IMR-90 (cell line): ENCODE measurements at regions not wholly inside any gene's neighbourhood (a gene's known extent, or its start where the extent isn't known, plus 50 kb on each side); places are given as distances from the start of the nearest gene placed in this dataset.

ENCODE experiments used
- ATAC-seq: fragments of 200-7000 bp; cut with Tn5 transposase; 2 replicates; pipeline ENCODE4 v1.9.1; 2020; ENCODE audit warnings: low read depth, mild to moderate bottlenecking, moderate library complexity
- BruUV-seq: library from RNA; stranded (reverse); fragments of 400-500 nt; replicated peaks from 2 replicates; lab custom pipeline; 2021; lab: Mats Ljungman, UMichigan
- CTCF ChIA-PET: fragments of 300-600 bp; formaldehyde crosslinking; extraction: SDS; loops from one replicate; lab custom pipeline; 2021; ENCODE audit warnings: antibody characterized with exemption; lab: Yijun Ruan, JAX
- POLR2A ChIA-PET: fragments of 300-600 bp; sonication (Branson Sonifier 250); formaldehyde crosslinking; loops from one replicate; lab custom pipeline; 2022; ENCODE audit warnings: antibody characterized with exemption; ENCODE audit not compliant: unreplicated experiment; lab: Charles Lee
- DNase-seq: peaks from one replicate; pipeline ENCODE4 v3.0.0; 2013
- H2AFZ ChIP-seq: replicated peaks from 2 replicates; pipeline ENCODE3; 2013; ENCODE audit warnings: low read length, mild to moderate bottlenecking; ENCODE audit not compliant: poor library complexity
- H2AK5ac ChIP-seq: 2 replicates; pipeline ENCODE4 v1.6.1; 2013; ENCODE audit warnings: low read depth, low read length, inconsistent platforms
- H2AK9ac ChIP-seq: replicated peaks from 2 replicates; pipeline ENCODE3; 2013; ENCODE audit warnings: mild to moderate bottlenecking, low read depth, low read length, moderate library complexity; ENCODE audit not compliant: poor library complexity
- H2BK120ac ChIP-seq: 2 replicates; pipeline ENCODE4 v1.6.1; 2013; ENCODE audit warnings: low read depth, low read length, inconsistent platforms
- H2BK15ac ChIP-seq: 3 replicates; pipeline ENCODE4 v1.6.1; 2013; ENCODE audit warnings: low read depth, low read length, inconsistent platforms
- H2BK20ac ChIP-seq: 2 replicates; pipeline ENCODE4 v1.6.1; 2013; ENCODE audit warnings: low read depth, mild to moderate bottlenecking, inconsistent platforms, low read length, moderate library complexity
- H2BK5ac ChIP-seq: 2 replicates; pipeline ENCODE4 v1.6.1; 2013; ENCODE audit warnings: mild to moderate bottlenecking, low read depth, low read length, inconsistent platforms; ENCODE audit not compliant: poor library complexity, severe bottlenecking
- H3K14ac ChIP-seq: replicated peaks from 2 replicates; pipeline ENCODE4 v1.6.1; 2013; ENCODE audit warnings: low read depth, low read length, inconsistent platforms
- H3K18ac ChIP-seq: 2 replicates; pipeline ENCODE4 v1.6.1; 2013; ENCODE audit warnings: low read depth, low read length, control low read depth
- H3K23ac ChIP-seq: 2 replicates; pipeline ENCODE4 v1.6.1; 2013; ENCODE audit warnings: low read depth, low read length, inconsistent platforms
- H3K27ac ChIP-seq: 2 replicates; pipeline ENCODE4 v1.5.1; 2013; ENCODE audit warnings: mild to moderate bottlenecking, control low read depth, low read length; ENCODE audit not compliant: insufficient read depth
- H3K27me3 ChIP-seq: 2 replicates; pipeline ENCODE4 v1.6.1; 2013; ENCODE audit warnings: low read length; ENCODE audit not compliant: control insufficient read depth, insufficient read depth
- H3K36me3 ChIP-seq: 2 replicates; pipeline ENCODE4 v1.6.1; 2013; ENCODE audit warnings: low read length, mixed read lengths; ENCODE audit not compliant: control insufficient read depth, insufficient read depth
- H3K4ac ChIP-seq: 2 replicates; pipeline ENCODE4 v1.6.1; 2013; ENCODE audit warnings: low read depth, low read length, inconsistent platforms
- H3K4me1 ChIP-seq: 2 replicates; pipeline ENCODE4 v1.6.1; 2013; ENCODE audit warnings: low read length, mixed read lengths; ENCODE audit not compliant: control insufficient read depth, insufficient read depth
- H3K4me2 ChIP-seq: 2 replicates; pipeline ENCODE4 v1.6.1; 2013; ENCODE audit warnings: low read depth, mild to moderate bottlenecking, control low read depth, low read length, moderate library complexity
- H3K4me3 ChIP-seq: 2 replicates; pipeline ENCODE4 v1.5.1; 2013; ENCODE audit warnings: low read depth, mild to moderate bottlenecking, control low read depth, low read length, moderate library complexity; ENCODE audit not compliant: insufficient read depth
- H3K56ac ChIP-seq: 2 replicates; pipeline ENCODE4 v1.6.1; 2013; ENCODE audit warnings: low read length, inconsistent platforms; ENCODE audit not compliant: insufficient read depth; ENCODE audit errors: extremely low read depth
- H3K79me1 ChIP-seq, 2 experiments: 2 replicates each; pipeline ENCODE4 v1.6.1; 2013; ENCODE audit warnings: low read length in 2 of 2, inconsistent platforms in 1 of 2, low read depth in 1 of 2
- H3K9ac ChIP-seq: 2 replicates; pipeline ENCODE4 v1.6.1; 2013; ENCODE audit warnings: low read depth, low read length, control low read depth
- H3K9me1 ChIP-seq: 2 replicates; pipeline ENCODE4 v1.6.1; 2013; ENCODE audit warnings: low read length, inconsistent platforms; ENCODE audit not compliant: insufficient read depth
- H3K9me3 ChIP-seq: 2 replicates; pipeline ENCODE4 v1.6.1; 2013; ENCODE audit warnings: low read length; ENCODE audit not compliant: control insufficient read depth, insufficient read depth
- H4K20me1 ChIP-seq: 2 replicates; pipeline ENCODE4 v1.6.1; 2013; ENCODE audit warnings: low read length, inconsistent platforms; ENCODE audit not compliant: insufficient read depth
- H4K5ac ChIP-seq: 2 replicates; pipeline ENCODE4 v1.6.1; 2013; ENCODE audit warnings: mild to moderate bottlenecking, low read depth, low read length, control low read depth
- H4K8ac ChIP-seq, 2 experiments: 2 replicates each; pipeline ENCODE4 v1.6.1; 2013; ENCODE audit warnings: low read depth in 2 of 2, low read length in 2 of 2, control low read depth in 1 of 2, inconsistent platforms in 1 of 2
- H4K91ac ChIP-seq: 2 replicates; pipeline ENCODE4 v1.6.1; 2013; ENCODE audit warnings: low read depth, low read length, inconsistent platforms; ENCODE audit not compliant: insufficient read depth
- BHLHE40 ChIP-seq: fragments of 150-350 bp; IDR thresholded peaks from 2 replicates; pipeline ENCODE4 v1.6.1; 2016; ENCODE audit warnings: mild to moderate bottlenecking, low read depth, low read length
- CHD1 ChIP-seq: IDR thresholded peaks from 2 replicates; pipeline ENCODE4 v1.6.1; 2012; ENCODE audit warnings: low read depth, low read length, improper control_type of control experiment
- FOS ChIP-seq: fragments of 150-350 bp; IDR thresholded peaks from 2 replicates; pipeline ENCODE4 v1.6.1; 2016; ENCODE audit warnings: low read depth, low read length
- MAZ ChIP-seq: IDR thresholded peaks from 2 replicates; pipeline ENCODE4 v1.6.1; 2012; ENCODE audit warnings: low read depth, mild to moderate bottlenecking, low read length, improper control_type of control experiment, moderate library complexity, borderline replicate concordance
- MXI1 ChIP-seq: IDR thresholded peaks from 2 replicates; pipeline ENCODE4 v1.6.1; 2012; ENCODE audit warnings: low read depth, mild to moderate bottlenecking, low read length, moderate library complexity, borderline replicate concordance
- NFE2L2 ChIP-seq: fragments of 150-350 bp; IDR thresholded peaks from 2 replicates; pipeline ENCODE4 v1.6.1; 2016; ENCODE audit warnings: low read depth, mild to moderate bottlenecking, low read length
- POLR2A ChIP-seq: IDR thresholded peaks from 2 replicates; pipeline ENCODE4 v1.6.1; 2012; ENCODE audit warnings: mild to moderate bottlenecking, low read depth, low read length
- RAD21 ChIP-seq: IDR thresholded peaks from 2 replicates; pipeline ENCODE4 v1.6.1; 2012; ENCODE audit warnings: low read length, improper control_type of control experiment
- RCOR1 ChIP-seq: IDR thresholded peaks from 2 replicates; pipeline ENCODE4 v1.6.1; 2012; ENCODE audit warnings: mild to moderate bottlenecking, low read length, improper control_type of control experiment; ENCODE audit not compliant: insufficient replicate concordance
- RFX5 ChIP-seq: IDR thresholded peaks from 2 replicates; pipeline ENCODE4 v1.8.0; 2012; ENCODE audit warnings: low read depth, mild to moderate bottlenecking, low read length, moderate library complexity
- SMC3 ChIP-seq: fragments of 150-350 bp; IDR thresholded peaks from 2 replicates; pipeline ENCODE4 v1.6.1; 2016; ENCODE audit warnings: low read depth, mild to moderate bottlenecking, antibody characterized with exemption, low read length, moderate library complexity
- WGBS, 2 experiments: methylation state at CpG; one replicate each; pipeline versions ENCODE4 v1.1.5 to v1.1.7; 2013; ENCODE audit warnings: missing lambda C conversion rate in 2 of 2; ENCODE audit not compliant: insufficient read length in 1 of 2; ENCODE audit errors: extremely low coverage in 2 of 2; 5-methylcytosine and 5-hydroxymethylcytosine counted together
- dilution Hi-C: fragments of 300-500 bp; cut with HindIII; formaldehyde crosslinking; loops from one replicate; pipeline ENCODE4 v1.14.3; 2018; ENCODE audit warnings: low sequenced_read_pairs; ENCODE audit not compliant: unreplicated experiment
- in situ Hi-C: fragments of 300-500 bp; cut with MboI; formaldehyde crosslinking; loops from 3 replicates; pipeline ENCODE4 v1.14.3; 2019; ENCODE audit warnings: low sequenced_read_pairs, inconsistent platforms, mixed read lengths
- intact Hi-C: fragments of 100-400 bp; cut with micrococcal nuclease; formaldehyde crosslinking; loops from 2 replicates; pipeline ENCODE4 v1.10.0; 2022
- TF ChIP-seq, protein P1 (sequence below): fragments of 150-350 bp; IDR thresholded peaks from 2 replicates; pipeline ENCODE4 v1.6.1; 2017; ENCODE audit warnings: mild to moderate bottlenecking, antibody characterized with exemption, low read length, low read depth
- TF ChIP-seq, protein P2 (sequence below): conservative IDR thresholded peaks from 2 replicates; pipeline ENCODE4 v1.5.1; 2012; ENCODE audit warnings: mild to moderate bottlenecking, low read depth, low read length, improper control_type of control experiment

DNA sequence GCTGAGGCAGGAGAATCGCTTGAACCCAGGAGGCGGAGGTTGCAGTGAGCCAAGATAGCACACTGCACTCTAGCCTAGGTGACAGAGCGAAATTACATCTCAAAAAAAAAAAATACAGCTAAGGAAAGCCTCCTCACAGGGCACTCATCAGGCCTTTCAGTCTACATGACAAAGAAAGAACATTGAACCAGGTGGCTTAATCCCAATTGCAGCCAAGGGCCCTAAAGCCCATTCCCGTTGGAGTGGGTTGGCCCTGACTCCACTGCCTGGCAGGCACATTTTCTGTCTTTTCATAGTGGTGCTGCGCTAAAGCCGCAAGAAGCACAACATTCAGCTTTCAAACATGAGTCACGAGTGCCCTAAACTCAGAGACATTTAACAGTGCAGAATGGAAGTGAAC, 372.5 kb downstream of the RNF144A start:
- intact Hi-C loops: no loop called here

More for the DNA sequence above, 372.5 kb downstream of the RNF144A start:
- Histone ChIP-seq H3K18ac (no peak overlapping the region), H2BK15ac (no peak overlapping the region), H3K23ac (no peak overlapping the region), H3K9me1 (no peaks in the 10 kb centered on the region), H2AK9ac (no peak overlapping the region), H2AFZ (no peak overlapping the region), H3K27me3 (no peaks in the 10 kb centered on the region), H3K4me2 (no peak overlapping the region), H2BK5ac (no peak overlapping the region), H4K5ac (no peak overlapping the region), H4K91ac (no peak overlapping the region), H2BK20ac (no peak overlapping the region), H3K14ac (no peak overlapping the region), H3K56ac (no peak overlapping the region), H3K9ac (no peak overlapping the region), H3K4me1 (no peaks in the 10 kb centered on the region), H4K20me1 (no peaks in the 10 kb centered on the region), H2AK5ac (no peak overlapping the region), H3K27ac (no peak overlapping the region), H3K4me3 (no peak overlapping the region), H2BK120ac (no peak overlapping the region), H3K36me3 (no peaks in the 10 kb centered on the region), H3K9me3 (peaks cover 13% of the 10 kb centered on the region), H3K4ac (no peak overlapping the region), H3K79me1 (no peaks in the 10 kb centered on the region), H4K8ac (no peak overlapping the region)
- TF ChIP-seq, protein P1, sequence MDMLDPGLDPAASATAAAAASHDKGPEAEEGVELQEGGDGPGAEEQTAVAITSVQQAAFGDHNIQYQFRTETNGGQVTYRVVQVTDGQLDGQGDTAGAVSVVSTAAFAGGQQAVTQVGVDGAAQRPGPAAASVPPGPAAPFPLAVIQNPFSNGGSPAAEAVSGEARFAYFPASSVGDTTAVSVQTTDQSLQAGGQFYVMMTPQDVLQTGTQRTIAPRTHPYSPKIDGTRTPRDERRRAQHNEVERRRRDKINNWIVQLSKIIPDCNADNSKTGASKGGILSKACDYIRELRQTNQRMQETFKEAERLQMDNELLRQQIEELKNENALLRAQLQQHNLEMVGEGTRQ: no peak
- TF ChIP-seq CHD1: no peak
- no peak for TF ChIP-seq SMC3
- TF ChIP-seq FOS: no peak
- no peak for TF ChIP-seq NFE2L2
- TF ChIP-seq POLR2A: no peak
- no peak for TF ChIP-seq MXI1
- no peak for TF ChIP-seq RAD21
- no peak for TF ChIP-seq BHLHE40
- no peak for TF ChIP-seq RCOR1
- no peak for TF ChIP-seq MAZ
- no peak for TF ChIP-seq RFX5
- TF ChIP-seq, protein P2, sequence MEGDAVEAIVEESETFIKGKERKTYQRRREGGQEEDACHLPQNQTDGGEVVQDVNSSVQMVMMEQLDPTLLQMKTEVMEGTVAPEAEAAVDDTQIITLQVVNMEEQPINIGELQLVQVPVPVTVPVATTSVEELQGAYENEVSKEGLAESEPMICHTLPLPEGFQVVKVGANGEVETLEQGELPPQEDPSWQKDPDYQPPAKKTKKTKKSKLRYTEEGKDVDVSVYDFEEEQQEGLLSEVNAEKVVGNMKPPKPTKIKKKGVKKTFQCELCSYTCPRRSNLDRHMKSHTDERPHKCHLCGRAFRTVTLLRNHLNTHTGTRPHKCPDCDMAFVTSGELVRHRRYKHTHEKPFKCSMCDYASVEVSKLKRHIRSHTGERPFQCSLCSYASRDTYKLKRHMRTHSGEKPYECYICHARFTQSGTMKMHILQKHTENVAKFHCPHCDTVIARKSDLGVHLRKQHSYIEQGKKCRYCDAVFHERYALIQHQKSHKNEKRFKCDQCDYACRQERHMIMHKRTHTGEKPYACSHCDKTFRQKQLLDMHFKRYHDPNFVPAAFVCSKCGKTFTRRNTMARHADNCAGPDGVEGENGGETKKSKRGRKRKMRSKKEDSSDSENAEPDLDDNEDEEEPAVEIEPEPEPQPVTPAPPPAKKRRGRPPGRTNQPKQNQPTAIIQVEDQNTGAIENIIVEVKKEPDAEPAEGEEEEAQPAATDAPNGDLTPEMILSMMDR: no peak
- dilution Hi-C loops (no loop called here), in situ Hi-C loops (no loop called here)
- no TSS peak for BruUV-seq
- ChIA-PET CTCF (no interaction called here), POLR2A (no interaction called here)
- DNase-seq (no peak), ATAC-seq (no peak)
- 20% methylated on average over 1 of the region's 7 CpGs; no CpG with 5 or more reads in 1 of the 2 experiments for WGBS, 2 experiments
